HCT116 (cell line): ENCODE measurements at regions not wholly inside any gene's neighbourhood (a gene's known extent, or its start where the extent isn't known, plus 50 kb on each side); places are given as distances from the start of the nearest gene placed in this dataset.

Source experiments
- ATAC-seq: fragments of 200-7000 bp; cut with Tn5 transposase; 2 replicates; pipeline ENCODE4 v1.9.1; 2020; ENCODE audit warnings: mild to moderate bottlenecking, moderate library complexity
- BruUV-seq: library from RNA; stranded (reverse); fragments of 400-500 nt; replicated peaks from 2 replicates; lab custom pipeline; 2021; lab: Mats Ljungman, UMichigan
- CTCF ChIA-PET: fragments of 300-600 bp; sonication (Branson Sonifier 250); formaldehyde crosslinking; loops from one replicate; lab custom pipeline; 2021; ENCODE audit warnings: antibody characterized with exemption; lab: Charles Lee
- POLR2A ChIA-PET: fragments of 300-600, 350-600 bp; sonication (Branson Sonifier 250); formaldehyde crosslinking; loops from one replicate; lab custom pipeline; 2021; ENCODE audit warnings: antibody characterized with exemption; lab: Charles Lee
- RAD21 ChIA-PET, 2 experiments: fragments of 300-600 bp; sonication (Branson Sonifier 250); formaldehyde crosslinking; loops; one replicate each; lab custom pipeline; 2023; ENCODE audit warnings: low total read pairs in 2 of 2; ENCODE audit not compliant: uncharacterized antibody in 2 of 2, unreplicated experiment in 2 of 2, low non-redundant PET in 1 of 2; lab: Charles Lee
- DNase-seq: peaks from one replicate; pipeline ENCODE4 v3.0.0-alpha.2; 2010; ENCODE audit warnings: low read depth, low spot score
- H2AFZ ChIP-seq: fragments of 200-600 bp; shearing (Covaris generic), sonication (generic); 2 replicates; pipeline ENCODE4 v1.6.1; 2017; ENCODE audit warnings: low read depth, mixed run types, mixed read lengths, antibody characterized with exemption, low read length; ENCODE audit not compliant: poor library complexity, severe bottlenecking
- H3K27ac ChIP-seq: 2 replicates; pipeline ENCODE4 v1.5.1; 2012; ENCODE audit warnings: low read depth, low read length
- H3K27me3 ChIP-seq: fragments of 200-600 bp; sonication (generic); 2 replicates; pipeline ENCODE4 v1.6.1; 2016; ENCODE audit warnings: mixed run types, low read length, mixed read lengths; ENCODE audit not compliant: insufficient read depth
- H3K36me3 ChIP-seq, 2 experiments: fragments of 200-500 bp in 1 of 2; fragments of 200-600 bp in 1 of 2; sonication (Bioruptor generic) in 1 of 2; sonication (generic) in 1 of 2; 2 replicates each; pipeline versions ENCODE4 v1.5.1 to v1.6.1; 2014 to 2016; ENCODE audit warnings: low read length in 2 of 2, inconsistent platforms in 1 of 2, mixed read lengths in 1 of 2, mixed run types in 1 of 2; ENCODE audit not compliant: insufficient read depth in 2 of 2, control insufficient read depth in 1 of 2
- H3K4me1 ChIP-seq, 2 experiments: fragments of 200-600 bp in 1 of 2; sonication (generic) in 1 of 2; 2 replicates each; pipeline versions ENCODE4 v1.5.1 to v1.6.1; 2012 to 2017; ENCODE audit warnings: low read length in 2 of 2, inconsistent platforms in 1 of 2, mild to moderate bottlenecking in 1 of 2, mixed read lengths in 1 of 2, mixed run types in 1 of 2, moderate library complexity in 1 of 2; ENCODE audit not compliant: insufficient read depth in 2 of 2, control insufficient read depth in 1 of 2
- H3K4me2 ChIP-seq: fragments of 200-600 bp; sonication (generic); 2 replicates; pipeline ENCODE4 v1.6.1; 2017; ENCODE audit warnings: mixed run types, low read length, mixed read lengths
- H3K4me3 ChIP-seq, 2 experiments: fragments of 200-600 bp in 1 of 2; sonication (generic) in 1 of 2; replicated peaks in 1 of 2; 2 replicates each; pipeline ENCODE4 v1.5.1; 2011 to 2016; ENCODE audit warnings: low read length in 2 of 2, control low read depth in 1 of 2, low read depth in 1 of 2, mild to moderate bottlenecking in 1 of 2, mixed read lengths in 1 of 2, mixed run types in 1 of 2
- H3K79me2 ChIP-seq: fragments of 200-600 bp; sonication (generic); 2 replicates; pipeline ENCODE4 v1.6.1; 2017; ENCODE audit warnings: mild to moderate bottlenecking, mixed run types, low read length, moderate library complexity, mixed read lengths; ENCODE audit not compliant: insufficient read depth
- H3K9ac ChIP-seq: fragments of 200-600 bp; sonication (generic); 2 replicates; pipeline ENCODE4 v1.6.1; 2016; ENCODE audit warnings: low read length, mixed read lengths
- H3K9me2 ChIP-seq: fragments of 200-600 bp; sonication (generic), shearing (Covaris generic); 2 replicates; pipeline ENCODE4 v1.6.1; 2017; ENCODE audit warnings: mixed run types, mild to moderate bottlenecking, moderate library complexity; ENCODE audit not compliant: insufficient read depth
- H3K9me3 ChIP-seq, 2 experiments: fragments of 200-500 bp in 1 of 2; fragments of 200-600 bp in 1 of 2; sonication (Bioruptor generic) in 1 of 2; sonication (generic) in 1 of 2; 2 replicates each; pipeline ENCODE4 v1.6.1; 2014 to 2017; ENCODE audit warnings: low read length in 2 of 2, mixed read lengths in 2 of 2, inconsistent platforms in 1 of 2, low read depth in 1 of 2, mild to moderate bottlenecking in 1 of 2, mixed run types in 1 of 2, moderate library complexity in 1 of 2; ENCODE audit not compliant: control insufficient read depth in 1 of 2, insufficient read depth in 1 of 2
- H4K20me1 ChIP-seq: fragments of 200-600 bp; sonication (generic), shearing (Covaris generic); 2 replicates; pipeline ENCODE4 v1.6.1; 2017; ENCODE audit warnings: mixed run types, mild to moderate bottlenecking, moderate library complexity; ENCODE audit not compliant: insufficient read depth
- CEBPB ChIP-seq: IDR thresholded peaks from 2 replicates; pipeline ENCODE4 v1.6.1; 2012; ENCODE audit warnings: low read depth
- EGR1 ChIP-seq: IDR thresholded peaks from 2 replicates; pipeline ENCODE4 v1.6.1; 2012; ENCODE audit warnings: low read depth
- ELF1 ChIP-seq: IDR thresholded peaks from 2 replicates; pipeline ENCODE4 v1.6.1; 2012; ENCODE audit warnings: low read depth, borderline replicate concordance
- EZH2 ChIP-seq: fragments of 200-600 bp; sonication (generic); IDR thresholded peaks from 2 replicates; pipeline ENCODE4 v1.6.1; 2017; ENCODE audit warnings: antibody characterized with exemption, mixed run types
- EZH2phosphoT487 ChIP-seq: fragments of 200-600 bp; IDR thresholded peaks from 2 replicates; pipeline ENCODE4 v1.6.1; 2018; ENCODE audit warnings: antibody characterized with exemption, borderline replicate concordance
- FOSL1 ChIP-seq: IDR thresholded peaks from 2 replicates; pipeline ENCODE4 v1.6.1; 2012; ENCODE audit warnings: low read depth
- JUND ChIP-seq: IDR thresholded peaks from 2 replicates; pipeline ENCODE4 v1.6.1; 2012
- POLR2A ChIP-seq: IDR thresholded peaks from 2 replicates; pipeline ENCODE4 v1.7.0; 2011; ENCODE audit warnings: borderline replicate concordance; ENCODE audit not compliant: insufficient read depth, insufficient read length; ENCODE audit errors: extremely low read depth
- SRF ChIP-seq: IDR thresholded peaks from 2 replicates; pipeline ENCODE4 v1.6.1; 2012; ENCODE audit warnings: low read depth
- TCF7L2 ChIP-seq: IDR thresholded peaks from 2 replicates; pipeline ENCODE4 v1.7.0; 2011; ENCODE audit warnings: borderline replicate concordance, inconsistent platforms; ENCODE audit not compliant: insufficient read depth, insufficient read length; ENCODE audit errors: extremely low read depth
- YY1 ChIP-seq: IDR thresholded peaks from 2 replicates; pipeline ENCODE4 v1.6.1; 2011; ENCODE audit warnings: low read length, low read depth, moderate library complexity, mild to moderate bottlenecking; ENCODE audit not compliant: insufficient replicate concordance; ENCODE audit errors: extremely low read depth
- ZFX ChIP-seq: fragments of 450-650 bp; IDR thresholded peaks from 2 replicates; pipeline ENCODE4 v1.6.1; 2017
- ZNF274 ChIP-seq: fragments of 200-500 bp; sonication (Bioruptor generic); IDR thresholded peaks from 2 replicates; pipeline ENCODE4 v1.6.1; 2014; ENCODE audit warnings: mild to moderate bottlenecking, low read depth, low read length, inconsistent platforms
- intact Hi-C: fragments of 100-400 bp; cut with micrococcal nuclease; formaldehyde crosslinking; loops from 2 replicates; pipeline ENCODE4 v1.10.0; 2022
- TF ChIP-seq, protein P1 (sequence below), 3 experiments: fragments of 200-600 bp in 1 of 3; sonication (generic) in 1 of 3; IDR thresholded peaks in 2 of 3; conservative IDR thresholded peaks in 1 of 3; 2 replicates each; pipeline ENCODE4 v1.5.1; 2012 to 2017; ENCODE audit warnings: low read depth in 2 of 3, low read length in 2 of 3, antibody characterized with exemption in 1 of 3, borderline replicate concordance in 1 of 3, control low read depth in 1 of 3, mild to moderate bottlenecking in 1 of 3, mixed read lengths in 1 of 3, mixed run types in 1 of 3, moderate library complexity in 1 of 3; ENCODE audit not compliant: insufficient read depth in 1 of 3
- TF ChIP-seq, protein P2 (sequence below): IDR thresholded peaks from 2 replicates; pipeline ENCODE4 v1.6.1; 2012
- TF ChIP-seq, protein P3 (sequence below): IDR thresholded peaks from 2 replicates; pipeline ENCODE4 v1.6.1; 2012; ENCODE audit warnings: low read depth
- TF ChIP-seq, protein P4 (sequence below): IDR thresholded peaks from 2 replicates; pipeline ENCODE4 v1.6.1; 2012

DNA sequence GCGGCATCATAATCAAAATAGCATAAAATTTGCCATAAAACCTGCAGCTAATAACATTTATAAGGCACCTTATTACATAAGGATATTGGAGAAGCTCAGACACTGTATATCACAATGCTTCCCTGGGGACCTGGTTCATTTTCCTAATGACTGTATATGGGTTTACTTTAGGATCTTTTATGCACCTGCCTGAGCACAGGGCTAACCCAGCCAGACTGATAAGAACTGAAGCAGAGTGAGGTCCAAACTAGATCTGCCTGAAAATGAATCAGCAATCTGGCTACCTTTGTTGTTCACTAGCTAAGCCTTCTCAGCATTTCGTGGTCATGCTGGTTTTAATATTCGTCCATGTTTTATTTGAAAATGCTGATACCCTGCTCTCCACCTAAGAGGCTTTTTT, 1922.3 kb upstream of the CELF4 start:
- H3K9me3 ChIP-seq = no peaks in the 10 kb centered on the region; a peak in 1 of 4 replicates
- intact Hi-C loops = no loop called here
- no peak for DNase-seq
- no peaks in the 10 kb centered on the region for H3K79me2 ChIP-seq
- no peaks in the 10 kb centered on the region for H3K4me1 ChIP-seq
- no peaks in the 10 kb centered on the region for H3K9me2 ChIP-seq
- no peak overlapping the region for H3K4me2 ChIP-seq
- TF ChIP-seq EZH2 (no peak), POLR2A (no peak), FOSL1 (no peak), CEBPB (no peak), EZH2phosphoT487 (no peak), ZFX (no peak), TCF7L2 (no peak), EGR1 (no peak), SRF (no peak), JUND (no peak), ZNF274 (no peak), ELF1 (no peak), YY1 (no peak)
- TF ChIP-seq, protein P1, sequence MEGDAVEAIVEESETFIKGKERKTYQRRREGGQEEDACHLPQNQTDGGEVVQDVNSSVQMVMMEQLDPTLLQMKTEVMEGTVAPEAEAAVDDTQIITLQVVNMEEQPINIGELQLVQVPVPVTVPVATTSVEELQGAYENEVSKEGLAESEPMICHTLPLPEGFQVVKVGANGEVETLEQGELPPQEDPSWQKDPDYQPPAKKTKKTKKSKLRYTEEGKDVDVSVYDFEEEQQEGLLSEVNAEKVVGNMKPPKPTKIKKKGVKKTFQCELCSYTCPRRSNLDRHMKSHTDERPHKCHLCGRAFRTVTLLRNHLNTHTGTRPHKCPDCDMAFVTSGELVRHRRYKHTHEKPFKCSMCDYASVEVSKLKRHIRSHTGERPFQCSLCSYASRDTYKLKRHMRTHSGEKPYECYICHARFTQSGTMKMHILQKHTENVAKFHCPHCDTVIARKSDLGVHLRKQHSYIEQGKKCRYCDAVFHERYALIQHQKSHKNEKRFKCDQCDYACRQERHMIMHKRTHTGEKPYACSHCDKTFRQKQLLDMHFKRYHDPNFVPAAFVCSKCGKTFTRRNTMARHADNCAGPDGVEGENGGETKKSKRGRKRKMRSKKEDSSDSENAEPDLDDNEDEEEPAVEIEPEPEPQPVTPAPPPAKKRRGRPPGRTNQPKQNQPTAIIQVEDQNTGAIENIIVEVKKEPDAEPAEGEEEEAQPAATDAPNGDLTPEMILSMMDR (IDR thresholded peaks at IDR 0.05 in 2 of 3, conservative IDR thresholded peaks at IDR 0.05 in 1 of 3; ENCODE audit: borderline replicate concordance in 1 of 3, insufficient read depth in 1 of 3, low read depth in 2 of 3, low read length in 2 of 3) = no peak
- TF ChIP-seq, protein P2, sequence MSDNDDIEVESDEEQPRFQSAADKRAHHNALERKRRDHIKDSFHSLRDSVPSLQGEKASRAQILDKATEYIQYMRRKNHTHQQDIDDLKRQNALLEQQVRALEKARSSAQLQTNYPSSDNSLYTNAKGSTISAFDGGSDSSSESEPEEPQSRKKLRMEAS = no peak
- TF ChIP-seq, protein P3, sequence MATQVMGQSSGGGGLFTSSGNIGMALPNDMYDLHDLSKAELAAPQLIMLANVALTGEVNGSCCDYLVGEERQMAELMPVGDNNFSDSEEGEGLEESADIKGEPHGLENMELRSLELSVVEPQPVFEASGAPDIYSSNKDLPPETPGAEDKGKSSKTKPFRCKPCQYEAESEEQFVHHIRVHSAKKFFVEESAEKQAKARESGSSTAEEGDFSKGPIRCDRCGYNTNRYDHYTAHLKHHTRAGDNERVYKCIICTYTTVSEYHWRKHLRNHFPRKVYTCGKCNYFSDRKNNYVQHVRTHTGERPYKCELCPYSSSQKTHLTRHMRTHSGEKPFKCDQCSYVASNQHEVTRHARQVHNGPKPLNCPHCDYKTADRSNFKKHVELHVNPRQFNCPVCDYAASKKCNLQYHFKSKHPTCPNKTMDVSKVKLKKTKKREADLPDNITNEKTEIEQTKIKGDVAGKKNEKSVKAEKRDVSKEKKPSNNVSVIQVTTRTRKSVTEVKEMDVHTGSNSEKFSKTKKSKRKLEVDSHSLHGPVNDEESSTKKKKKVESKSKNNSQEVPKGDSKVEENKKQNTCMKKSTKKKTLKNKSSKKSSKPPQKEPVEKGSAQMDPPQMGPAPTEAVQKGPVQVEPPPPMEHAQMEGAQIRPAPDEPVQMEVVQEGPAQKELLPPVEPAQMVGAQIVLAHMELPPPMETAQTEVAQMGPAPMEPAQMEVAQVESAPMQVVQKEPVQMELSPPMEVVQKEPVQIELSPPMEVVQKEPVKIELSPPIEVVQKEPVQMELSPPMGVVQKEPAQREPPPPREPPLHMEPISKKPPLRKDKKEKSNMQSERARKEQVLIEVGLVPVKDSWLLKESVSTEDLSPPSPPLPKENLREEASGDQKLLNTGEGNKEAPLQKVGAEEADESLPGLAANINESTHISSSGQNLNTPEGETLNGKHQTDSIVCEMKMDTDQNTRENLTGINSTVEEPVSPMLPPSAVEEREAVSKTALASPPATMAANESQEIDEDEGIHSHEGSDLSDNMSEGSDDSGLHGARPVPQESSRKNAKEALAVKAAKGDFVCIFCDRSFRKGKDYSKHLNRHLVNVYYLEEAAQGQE = no peak
- TF ChIP-seq, protein P4, sequence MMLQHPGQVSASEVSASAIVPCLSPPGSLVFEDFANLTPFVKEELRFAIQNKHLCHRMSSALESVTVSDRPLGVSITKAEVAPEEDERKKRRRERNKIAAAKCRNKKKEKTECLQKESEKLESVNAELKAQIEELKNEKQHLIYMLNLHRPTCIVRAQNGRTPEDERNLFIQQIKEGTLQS = no peak
- TF ChIP-seq, all 23 proteins: peak for 0
- no TSS peak for BruUV-seq
- Histone ChIP-seq H4K20me1 (no peaks in the 10 kb centered on the region), H3K27ac (no peak overlapping the region), H3K4me3 (no peak overlapping the region), H3K9ac (no peak overlapping the region), H2AFZ (no peak overlapping the region), H3K27me3 (no peaks in the 10 kb centered on the region), H3K36me3 (no peaks in the 10 kb centered on the region)
- ChIA-PET POLR2A (no interaction called here), CTCF (no interaction called here), RAD21 (no interaction called here)
- ATAC-seq = no peak
